ENCODE measurements at regions not wholly inside any gene's neighbourhood (a gene's known extent, or its start where the extent isn't known, plus 50 kb on each side); places are given as distances from the start of the nearest gene placed in this dataset.

GRCh38 chr3:177946497-177946896 is 589.7 kb upstream of the KCNMB2 start:
- POLR2A ChIA-PET = no interaction called here

More at GRCh38 chr3:177946497-177946896, 589.7 kb upstream of the KCNMB2 start:
- WGBS (ENCODE audit: low lambda C conversion rate) = 0% methylated on average over 1 of the region's 1 CpG
- DNase-seq (ENCODE audit: low spot score) (no peak), ATAC-seq (no peak), FAIRE-seq (no peak)
- Histone ChIP-seq H3K4me3 (replicated peaks in 1 of 3; ENCODE audit: insufficient read depth in 1 of 3, low read depth in 2 of 3, low read length in 3 of 3) (no peak overlapping the region), H3K36me3 (replicated peaks in 1 of 2; ENCODE audit: control insufficient read depth in 1 of 2, insufficient read depth in 2 of 2, low read length in 2 of 2) (no peaks in the 10 kb centered on the region), H3K9me3 (ENCODE audit: low read length) (no peaks in the 10 kb centered on the region), H3K4me1 (ENCODE audit: insufficient read depth, low read length) (no peaks in the 10 kb centered on the region), H2AFZ (ENCODE audit: low read length) (no peak overlapping the region), H3K4me2 (ENCODE audit: low read depth, low read length) (no peak overlapping the region), H3K27ac (ENCODE audit: extremely low read length, insufficient read depth, low read length) (no peak overlapping the region), H3K79me2 (ENCODE audit: insufficient read depth, low read length) (no peaks in the 10 kb centered on the region), H4K20me1 (ENCODE audit: insufficient read depth, low read length) (no peaks in the 10 kb centered on the region), H3K27me3 (ENCODE audit: control insufficient read depth in 1 of 2, insufficient read depth in 2 of 2, low read length in 2 of 2) (no peaks in the 10 kb centered on the region), H3K9ac (ENCODE audit: insufficient read depth, low read depth, low read length) (no peak overlapping the region)
- CTCF ChIA-PET (ENCODE audit: low intra/inter-chr PET ratio, low total read pairs) = no interaction called here
- TF ChIP-seq ZBTB40 (IDR thresholded peaks at IDR 0.05) (no peak), ZBTB40 (CRISPR knock-in tag; IDR thresholded peaks at IDR 0.05) (no peak), WIZ (CRISPR knock-in tag; IDR thresholded peaks at IDR 0.05) (no peak), ZNF83 (CRISPR knock-in tag; IDR thresholded peaks at IDR 0.05; ENCODE audit: borderline replicate concordance) (no peak), ZNF772 (CRISPR knock-in tag; IDR thresholded peaks at IDR 0.05) (no peak), ZNF33A (CRISPR knock-in tag; IDR thresholded peaks at IDR 0.05; ENCODE audit: borderline replicate concordance) (no peak), SOX6 (IDR thresholded peaks at IDR 0.05) (no peak), SOX6 (CRISPR knock-in tag; IDR thresholded peaks at IDR 0.05) (no peak), TRIM24 (CRISPR knock-in tag; IDR thresholded peaks at IDR 0.05) (no peak), CEBPB (IDR thresholded peaks at IDR 0.05; ENCODE audit: borderline replicate concordance, low read depth, low read length) (no peak), BORCS8-MEF2B (CRISPR knock-in tag; IDR thresholded peaks at IDR 0.05) (no peak), ZNF713 (CRISPR knock-in tag; IDR thresholded peaks at IDR 0.05) (no peak)
- BruUV-seq (replicated peaks) = no TSS peak
- intact Hi-C loops (cut with micrococcal nuclease; ENCODE audit: unreplicated experiment) (no loop called here), in situ Hi-C loops (cut with HindIII; ENCODE audit: extremely low pct_ligation_motif_present, low pct_unique_long_range_greater_than_20kb) (no loop called here)
